IMR-90 (cell line): ENCODE measurements at regions not wholly inside any gene's neighbourhood (a gene's known extent, or its start where the extent isn't known, plus 50 kb on each side); places are given as distances from the start of the nearest gene placed in this dataset.

Source experiments
- ATAC-seq: fragments of 200-7000 bp; cut with Tn5 transposase; 2 replicates; pipeline ENCODE4 v1.9.1; 2020; ENCODE audit warnings: low read depth, mild to moderate bottlenecking, moderate library complexity
- BruUV-seq: library from RNA; stranded (reverse); fragments of 400-500 nt; replicated peaks from 2 replicates; lab custom pipeline; 2021; lab: Mats Ljungman, UMichigan
- CTCF ChIA-PET: fragments of 300-600 bp; formaldehyde crosslinking; extraction: SDS; loops from one replicate; lab custom pipeline; 2021; ENCODE audit warnings: antibody characterized with exemption; lab: Yijun Ruan, JAX
- POLR2A ChIA-PET: fragments of 300-600 bp; sonication (Branson Sonifier 250); formaldehyde crosslinking; loops from one replicate; lab custom pipeline; 2022; ENCODE audit warnings: antibody characterized with exemption; ENCODE audit not compliant: unreplicated experiment; lab: Charles Lee
- DNase-seq: peaks from one replicate; pipeline ENCODE4 v3.0.0; 2013
- H2AFZ ChIP-seq: replicated peaks from 2 replicates; pipeline ENCODE3; 2013; ENCODE audit warnings: low read length, mild to moderate bottlenecking; ENCODE audit not compliant: poor library complexity
- H2AK5ac ChIP-seq: 2 replicates; pipeline ENCODE4 v1.6.1; 2013; ENCODE audit warnings: low read depth, low read length, inconsistent platforms
- H2AK9ac ChIP-seq: replicated peaks from 2 replicates; pipeline ENCODE3; 2013; ENCODE audit warnings: mild to moderate bottlenecking, low read depth, low read length, moderate library complexity; ENCODE audit not compliant: poor library complexity
- H2BK120ac ChIP-seq: 2 replicates; pipeline ENCODE4 v1.6.1; 2013; ENCODE audit warnings: low read depth, low read length, inconsistent platforms
- H2BK15ac ChIP-seq: 3 replicates; pipeline ENCODE4 v1.6.1; 2013; ENCODE audit warnings: low read depth, low read length, inconsistent platforms
- H2BK20ac ChIP-seq: 2 replicates; pipeline ENCODE4 v1.6.1; 2013; ENCODE audit warnings: low read depth, mild to moderate bottlenecking, inconsistent platforms, low read length, moderate library complexity
- H2BK5ac ChIP-seq: 2 replicates; pipeline ENCODE4 v1.6.1; 2013; ENCODE audit warnings: mild to moderate bottlenecking, low read depth, low read length, inconsistent platforms; ENCODE audit not compliant: poor library complexity, severe bottlenecking
- H3K14ac ChIP-seq: replicated peaks from 2 replicates; pipeline ENCODE4 v1.6.1; 2013; ENCODE audit warnings: low read depth, low read length, inconsistent platforms
- H3K18ac ChIP-seq: 2 replicates; pipeline ENCODE4 v1.6.1; 2013; ENCODE audit warnings: low read depth, low read length, control low read depth
- H3K23ac ChIP-seq: 2 replicates; pipeline ENCODE4 v1.6.1; 2013; ENCODE audit warnings: low read depth, low read length, inconsistent platforms
- H3K27ac ChIP-seq: 2 replicates; pipeline ENCODE4 v1.5.1; 2013; ENCODE audit warnings: mild to moderate bottlenecking, control low read depth, low read length; ENCODE audit not compliant: insufficient read depth
- H3K27me3 ChIP-seq: 2 replicates; pipeline ENCODE4 v1.6.1; 2013; ENCODE audit warnings: low read length; ENCODE audit not compliant: control insufficient read depth, insufficient read depth
- H3K36me3 ChIP-seq: 2 replicates; pipeline ENCODE4 v1.6.1; 2013; ENCODE audit warnings: low read length, mixed read lengths; ENCODE audit not compliant: control insufficient read depth, insufficient read depth
- H3K4ac ChIP-seq: 2 replicates; pipeline ENCODE4 v1.6.1; 2013; ENCODE audit warnings: low read depth, low read length, inconsistent platforms
- H3K4me1 ChIP-seq: 2 replicates; pipeline ENCODE4 v1.6.1; 2013; ENCODE audit warnings: low read length, mixed read lengths; ENCODE audit not compliant: control insufficient read depth, insufficient read depth
- H3K4me2 ChIP-seq: 2 replicates; pipeline ENCODE4 v1.6.1; 2013; ENCODE audit warnings: low read depth, mild to moderate bottlenecking, control low read depth, low read length, moderate library complexity
- H3K4me3 ChIP-seq: 2 replicates; pipeline ENCODE4 v1.5.1; 2013; ENCODE audit warnings: low read depth, mild to moderate bottlenecking, control low read depth, low read length, moderate library complexity; ENCODE audit not compliant: insufficient read depth
- H3K56ac ChIP-seq: 2 replicates; pipeline ENCODE4 v1.6.1; 2013; ENCODE audit warnings: low read length, inconsistent platforms; ENCODE audit not compliant: insufficient read depth; ENCODE audit errors: extremely low read depth
- H3K79me1 ChIP-seq, 2 experiments: 2 replicates each; pipeline ENCODE4 v1.6.1; 2013; ENCODE audit warnings: low read length in 2 of 2, inconsistent platforms in 1 of 2, low read depth in 1 of 2
- H3K9ac ChIP-seq: 2 replicates; pipeline ENCODE4 v1.6.1; 2013; ENCODE audit warnings: low read depth, low read length, control low read depth
- H3K9me1 ChIP-seq: 2 replicates; pipeline ENCODE4 v1.6.1; 2013; ENCODE audit warnings: low read length, inconsistent platforms; ENCODE audit not compliant: insufficient read depth
- H3K9me3 ChIP-seq: 2 replicates; pipeline ENCODE4 v1.6.1; 2013; ENCODE audit warnings: low read length; ENCODE audit not compliant: control insufficient read depth, insufficient read depth
- H4K20me1 ChIP-seq: 2 replicates; pipeline ENCODE4 v1.6.1; 2013; ENCODE audit warnings: low read length, inconsistent platforms; ENCODE audit not compliant: insufficient read depth
- H4K5ac ChIP-seq: 2 replicates; pipeline ENCODE4 v1.6.1; 2013; ENCODE audit warnings: mild to moderate bottlenecking, low read depth, low read length, control low read depth
- H4K8ac ChIP-seq, 2 experiments: 2 replicates each; pipeline ENCODE4 v1.6.1; 2013; ENCODE audit warnings: low read depth in 2 of 2, low read length in 2 of 2, control low read depth in 1 of 2, inconsistent platforms in 1 of 2
- H4K91ac ChIP-seq: 2 replicates; pipeline ENCODE4 v1.6.1; 2013; ENCODE audit warnings: low read depth, low read length, inconsistent platforms; ENCODE audit not compliant: insufficient read depth
- BHLHE40 ChIP-seq: fragments of 150-350 bp; IDR thresholded peaks from 2 replicates; pipeline ENCODE4 v1.6.1; 2016; ENCODE audit warnings: mild to moderate bottlenecking, low read depth, low read length
- CEBPB ChIP-seq: IDR thresholded peaks from 2 replicates; pipeline ENCODE4 v1.6.1; 2012; ENCODE audit warnings: low read depth, low read length, improper control_type of control experiment
- CHD1 ChIP-seq: IDR thresholded peaks from 2 replicates; pipeline ENCODE4 v1.6.1; 2012; ENCODE audit warnings: low read depth, low read length, improper control_type of control experiment
- FOS ChIP-seq: fragments of 150-350 bp; IDR thresholded peaks from 2 replicates; pipeline ENCODE4 v1.6.1; 2016; ENCODE audit warnings: low read depth, low read length
- MAFK ChIP-seq: IDR thresholded peaks from 2 replicates; pipeline ENCODE4 v1.6.1; 2012; ENCODE audit warnings: low read depth, low read length, improper control_type of control experiment
- MAZ ChIP-seq: IDR thresholded peaks from 2 replicates; pipeline ENCODE4 v1.6.1; 2012; ENCODE audit warnings: low read depth, mild to moderate bottlenecking, low read length, improper control_type of control experiment, moderate library complexity, borderline replicate concordance
- MXI1 ChIP-seq: IDR thresholded peaks from 2 replicates; pipeline ENCODE4 v1.6.1; 2012; ENCODE audit warnings: low read depth, mild to moderate bottlenecking, low read length, moderate library complexity, borderline replicate concordance
- NFE2L2 ChIP-seq: fragments of 150-350 bp; IDR thresholded peaks from 2 replicates; pipeline ENCODE4 v1.6.1; 2016; ENCODE audit warnings: low read depth, mild to moderate bottlenecking, low read length
- POLR2A ChIP-seq: IDR thresholded peaks from 2 replicates; pipeline ENCODE4 v1.6.1; 2012; ENCODE audit warnings: mild to moderate bottlenecking, low read depth, low read length
- RAD21 ChIP-seq: IDR thresholded peaks from 2 replicates; pipeline ENCODE4 v1.6.1; 2012; ENCODE audit warnings: low read length, improper control_type of control experiment
- RCOR1 ChIP-seq: IDR thresholded peaks from 2 replicates; pipeline ENCODE4 v1.6.1; 2012; ENCODE audit warnings: mild to moderate bottlenecking, low read length, improper control_type of control experiment; ENCODE audit not compliant: insufficient replicate concordance
- RFX5 ChIP-seq: IDR thresholded peaks from 2 replicates; pipeline ENCODE4 v1.8.0; 2012; ENCODE audit warnings: low read depth, mild to moderate bottlenecking, low read length, moderate library complexity
- SMC3 ChIP-seq: fragments of 150-350 bp; IDR thresholded peaks from 2 replicates; pipeline ENCODE4 v1.6.1; 2016; ENCODE audit warnings: low read depth, mild to moderate bottlenecking, antibody characterized with exemption, low read length, moderate library complexity
- WGBS, 2 experiments: methylation state at CpG; one replicate each; pipeline versions ENCODE4 v1.1.5 to v1.1.7; 2013; ENCODE audit warnings: missing lambda C conversion rate in 2 of 2; ENCODE audit not compliant: insufficient read length in 1 of 2; ENCODE audit errors: extremely low coverage in 2 of 2; 5-methylcytosine and 5-hydroxymethylcytosine counted together
- dilution Hi-C: fragments of 300-500 bp; cut with HindIII; formaldehyde crosslinking; loops from one replicate; pipeline ENCODE4 v1.14.3; 2018; ENCODE audit warnings: low sequenced_read_pairs; ENCODE audit not compliant: unreplicated experiment
- in situ Hi-C: fragments of 300-500 bp; cut with MboI; formaldehyde crosslinking; loops from 3 replicates; pipeline ENCODE4 v1.14.3; 2019; ENCODE audit warnings: low sequenced_read_pairs, inconsistent platforms, mixed read lengths
- intact Hi-C: fragments of 100-400 bp; cut with micrococcal nuclease; formaldehyde crosslinking; loops from 2 replicates; pipeline ENCODE4 v1.10.0; 2022
- TF ChIP-seq, protein P1 (sequence below): fragments of 150-350 bp; IDR thresholded peaks from 2 replicates; pipeline ENCODE4 v1.6.1; 2016; ENCODE audit warnings: low read depth, mild to moderate bottlenecking, low read length, moderate library complexity, borderline replicate concordance
- TF ChIP-seq, protein P2 (sequence below): fragments of 150-350 bp; IDR thresholded peaks from 2 replicates; pipeline ENCODE4 v1.6.1; 2017; ENCODE audit warnings: mild to moderate bottlenecking, antibody characterized with exemption, low read length, low read depth
- TF ChIP-seq, protein P3 (sequence below): conservative IDR thresholded peaks from 2 replicates; pipeline ENCODE4 v1.5.1; 2012; ENCODE audit warnings: mild to moderate bottlenecking, low read depth, low read length, improper control_type of control experiment

DNA sequence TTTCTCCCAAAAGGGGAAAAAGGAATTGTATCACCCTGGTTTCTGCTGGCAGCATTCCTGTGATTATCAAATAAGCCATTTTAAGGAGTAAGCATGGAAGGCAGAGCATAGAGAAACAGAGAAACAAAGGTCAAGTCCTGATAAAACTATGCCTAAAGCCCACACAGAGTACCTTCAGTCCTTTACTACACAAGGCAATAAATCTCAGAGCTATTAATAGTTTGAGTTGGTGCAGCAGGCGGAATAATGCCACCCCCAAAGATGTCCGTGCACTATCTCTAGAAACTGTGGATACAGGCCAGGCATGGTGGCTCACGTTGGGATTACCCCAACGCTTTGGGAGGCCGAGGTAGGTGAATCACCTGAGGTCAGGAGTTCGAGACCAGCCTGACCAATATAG, 58.1 kb upstream of the ZBTB40 start:
- Histone ChIP-seq H4K20me1 (no peaks in the 10 kb centered on the region), H4K5ac (no peak overlapping the region), H3K9ac (no peak overlapping the region), H3K4me2 (no peak overlapping the region), H3K23ac (no peak overlapping the region), H3K9me3 (no peaks in the 10 kb centered on the region), H3K56ac (no peak overlapping the region), H3K27me3 (peaks cover 66% of the 10 kb centered on the region), H2BK5ac (no peak overlapping the region), H3K4me1 (no peaks in the 10 kb centered on the region), H3K79me1 (no peaks in the 10 kb centered on the region), H2BK15ac (no peak overlapping the region), H3K9me1 (no peaks in the 10 kb centered on the region), H2AK5ac (no peak overlapping the region), H3K36me3 (no peaks in the 10 kb centered on the region), H3K4me3 (no peak overlapping the region), H2AK9ac (no peak overlapping the region), H2BK120ac (no peak overlapping the region), H3K14ac (no peak overlapping the region), H2BK20ac (no peak overlapping the region), H4K91ac (no peak overlapping the region), H3K18ac (no peak overlapping the region), H4K8ac (no peak overlapping the region), H3K27ac (no peak overlapping the region), H3K4ac (no peak overlapping the region), H2AFZ (no peak overlapping the region)
- dilution Hi-C loops, result no loop called here
- TF ChIP-seq MAFK (no peak), NFE2L2 (no peak), SMC3 (no peak), CHD1 (no peak), CEBPB (no peak), MAZ (no peak), RFX5 (no peak), FOS (no peak), POLR2A (no peak), BHLHE40 (no peak), RAD21 (no peak), MXI1 (no peak), RCOR1 (no peak)
- TF ChIP-seq, protein P1, sequence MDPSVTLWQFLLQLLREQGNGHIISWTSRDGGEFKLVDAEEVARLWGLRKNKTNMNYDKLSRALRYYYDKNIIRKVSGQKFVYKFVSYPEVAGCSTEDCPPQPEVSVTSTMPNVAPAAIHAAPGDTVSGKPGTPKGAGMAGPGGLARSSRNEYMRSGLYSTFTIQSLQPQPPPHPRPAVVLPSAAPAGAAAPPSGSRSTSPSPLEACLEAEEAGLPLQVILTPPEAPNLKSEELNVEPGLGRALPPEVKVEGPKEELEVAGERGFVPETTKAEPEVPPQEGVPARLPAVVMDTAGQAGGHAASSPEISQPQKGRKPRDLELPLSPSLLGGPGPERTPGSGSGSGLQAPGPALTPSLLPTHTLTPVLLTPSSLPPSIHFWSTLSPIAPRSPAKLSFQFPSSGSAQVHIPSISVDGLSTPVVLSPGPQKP, result no peak
- TF ChIP-seq, protein P2, sequence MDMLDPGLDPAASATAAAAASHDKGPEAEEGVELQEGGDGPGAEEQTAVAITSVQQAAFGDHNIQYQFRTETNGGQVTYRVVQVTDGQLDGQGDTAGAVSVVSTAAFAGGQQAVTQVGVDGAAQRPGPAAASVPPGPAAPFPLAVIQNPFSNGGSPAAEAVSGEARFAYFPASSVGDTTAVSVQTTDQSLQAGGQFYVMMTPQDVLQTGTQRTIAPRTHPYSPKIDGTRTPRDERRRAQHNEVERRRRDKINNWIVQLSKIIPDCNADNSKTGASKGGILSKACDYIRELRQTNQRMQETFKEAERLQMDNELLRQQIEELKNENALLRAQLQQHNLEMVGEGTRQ, result no peak
- TF ChIP-seq, protein P3, sequence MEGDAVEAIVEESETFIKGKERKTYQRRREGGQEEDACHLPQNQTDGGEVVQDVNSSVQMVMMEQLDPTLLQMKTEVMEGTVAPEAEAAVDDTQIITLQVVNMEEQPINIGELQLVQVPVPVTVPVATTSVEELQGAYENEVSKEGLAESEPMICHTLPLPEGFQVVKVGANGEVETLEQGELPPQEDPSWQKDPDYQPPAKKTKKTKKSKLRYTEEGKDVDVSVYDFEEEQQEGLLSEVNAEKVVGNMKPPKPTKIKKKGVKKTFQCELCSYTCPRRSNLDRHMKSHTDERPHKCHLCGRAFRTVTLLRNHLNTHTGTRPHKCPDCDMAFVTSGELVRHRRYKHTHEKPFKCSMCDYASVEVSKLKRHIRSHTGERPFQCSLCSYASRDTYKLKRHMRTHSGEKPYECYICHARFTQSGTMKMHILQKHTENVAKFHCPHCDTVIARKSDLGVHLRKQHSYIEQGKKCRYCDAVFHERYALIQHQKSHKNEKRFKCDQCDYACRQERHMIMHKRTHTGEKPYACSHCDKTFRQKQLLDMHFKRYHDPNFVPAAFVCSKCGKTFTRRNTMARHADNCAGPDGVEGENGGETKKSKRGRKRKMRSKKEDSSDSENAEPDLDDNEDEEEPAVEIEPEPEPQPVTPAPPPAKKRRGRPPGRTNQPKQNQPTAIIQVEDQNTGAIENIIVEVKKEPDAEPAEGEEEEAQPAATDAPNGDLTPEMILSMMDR, result no peak
- in situ Hi-C loops, result no loop called here
- DNase-seq (no peak), ATAC-seq (no peak)
- no CpG with 5 or more reads among the region's 6 CpGs for WGBS, 2 experiments
- intact Hi-C loops, result no loop called here
- CTCF ChIA-PET, result no interaction called here
- BruUV-seq, result no TSS peak
- POLR2A ChIA-PET, result interaction anchor here (0.7 kb wide), 1 partner anchor 243 kb away, joined by 4 read pairs; no protein-coding TSS in a partner anchor
